K562 (cell line): ENCODE measurements at regions not wholly inside any gene's neighbourhood (a gene's known extent, or its start where the extent isn't known, plus 50 kb on each side); places are given as distances from the start of the nearest gene placed in this dataset.

Experiments used
- ATAC-seq: fragments of 200-7000 bp; cut with Tn5 transposase; 3 replicates; pipeline ENCODE4 v1.9.1; 2020; ENCODE audit warnings: moderate library complexity
- BruUV-seq: library from RNA; stranded (reverse); fragments of 400-500 nt; replicated peaks from 2 replicates; lab custom pipeline; 2021; lab: Mats Ljungman, UMichigan
- CTCF ChIA-PET: fragments of 300-600 bp; formaldehyde crosslinking; extraction: SDS; loops from one replicate; lab custom pipeline; 2021; ENCODE audit warnings: low intra/inter-chr PET ratio; lab: Yijun Ruan, JAX
- POLR2A ChIA-PET: fragments of 300-600, 350-650 bp; sonication (Branson Sonifier 250); formaldehyde crosslinking; extraction: SDS; loops from one replicate; lab custom pipeline; 2021; ENCODE audit warnings: antibody characterized with exemption, inconsistent platforms; lab: Yijun Ruan, JAX
- DNase-seq, 4 experiments: peaks; one replicate each; pipeline versions ENCODE4 v3.0.0 to v3.0.0-alpha.2; 2011 to 2018; ENCODE audit warnings: low spot score in 3 of 4, mixed read lengths in 3 of 4; ENCODE audit errors: extremely low read depth in 1 of 4
- FAIRE-seq: peaks from 2 replicates; lab custom pipeline; 2011; peaks lifted over from hg19 to GRCh38; lab: Jason Lieb, UNC
- H2AFZ ChIP-seq: 2 replicates; pipeline ENCODE4 v1.6.0; 2011; ENCODE audit warnings: low read depth, low read length, control low read depth, inconsistent platforms
- H3K27ac ChIP-seq: fragments of 200-600 bp; 3 replicates; pipeline ENCODE4 v1.8.0; 2011; ENCODE audit warnings: low read depth, mild to moderate bottlenecking, control low read depth, inconsistent platforms, low read length, moderate library complexity, mixed read lengths; ENCODE audit errors: extremely low read depth
- H3K27me3 ChIP-seq, 2 experiments: fragments of 300-600 bp in 1 of 2; 2 replicates in 1 of 2; 3 replicates in 1 of 2; pipeline versions ENCODE4 v1.6.0 to v1.8.0; 2011; ENCODE audit warnings: inconsistent platforms in 2 of 2, low read length in 2 of 2, mild to moderate bottlenecking in 1 of 2, mixed read lengths in 1 of 2, moderate library complexity in 1 of 2; ENCODE audit not compliant: control insufficient read depth in 2 of 2, insufficient read depth in 2 of 2
- H3K36me3 ChIP-seq: fragments of 300-600 bp; 3 replicates; pipeline ENCODE4 v1.8.0; 2011; ENCODE audit warnings: mild to moderate bottlenecking, low read length, inconsistent platforms; ENCODE audit not compliant: control insufficient read depth, insufficient read depth
- H3K4me1 ChIP-seq, 2 experiments: fragments of 200-600 bp in 1 of 2; replicated peaks in 1 of 2; 2 replicates in 1 of 2; 3 replicates in 1 of 2; pipeline versions ENCODE4 v1.5.1 to v1.8.0; 2011; ENCODE audit warnings: inconsistent platforms in 2 of 2, low read length in 2 of 2, mild to moderate bottlenecking in 1 of 2, mixed read lengths in 1 of 2, moderate library complexity in 1 of 2; ENCODE audit not compliant: control insufficient read depth in 2 of 2, insufficient read depth in 2 of 2
- H3K4me2 ChIP-seq: 2 replicates; pipeline ENCODE4 v1.6.1; 2011; ENCODE audit warnings: low read length, control low read depth, inconsistent platforms, mixed read lengths; ENCODE audit not compliant: insufficient read depth
- H3K4me3 ChIP-seq: fragments of 200-600 bp; sonication (generic), shearing (Covaris generic); 2 replicates; pipeline ENCODE4 v1.5.1; 2016; ENCODE audit warnings: control low read depth, inconsistent platforms
- H3K79me2 ChIP-seq: fragments of 200-600 bp; 3 replicates; pipeline ENCODE4 v1.8.0; 2011; ENCODE audit warnings: low read length, inconsistent platforms; ENCODE audit not compliant: control insufficient read depth, insufficient read depth
- H3K9ac ChIP-seq, 2 experiments: 2 replicates each; pipeline versions ENCODE4 v1.6.0 to v1.6.1; 2011; ENCODE audit warnings: low read depth in 2 of 2, low read length in 2 of 2, control low read depth in 1 of 2, inconsistent platforms in 1 of 2, mild to moderate bottlenecking in 1 of 2, mixed read lengths in 1 of 2; ENCODE audit not compliant: insufficient read depth in 1 of 2
- H3K9me1 ChIP-seq: one replicate; pipeline ENCODE4 v1.6.0; 2011; ENCODE audit warnings: inconsistent platforms, mild to moderate bottlenecking, low read length, moderate library complexity; ENCODE audit not compliant: control insufficient read depth, insufficient read depth
- H3K9me3 ChIP-seq: replicated peaks from 2 replicates; pipeline ENCODE4 v1.5.1; 2011; ENCODE audit warnings: low read depth, low read length, inconsistent platforms; ENCODE audit not compliant: control insufficient read depth, insufficient read depth
- H4K20me1 ChIP-seq: replicated peaks from 2 replicates; pipeline ENCODE4 v1.6.1; 2011; ENCODE audit warnings: low read length, inconsistent platforms, mixed read lengths; ENCODE audit not compliant: control insufficient read depth, insufficient read depth
- CBX8 ChIP-seq: fragments of 200-600 bp; sonication (generic); IDR thresholded peaks from 2 replicates; pipeline ENCODE4 v1.6.1; 2012; ENCODE audit warnings: borderline replicate concordance, mixed run types, low read depth, mild to moderate bottlenecking, moderate library complexity, mixed read lengths, low read length, control low read depth, inconsistent platforms; ENCODE audit not compliant: poor library complexity, severe bottlenecking; ENCODE audit errors: extremely low read depth
- CHD2 ChIP-seq: IDR thresholded peaks from 2 replicates; pipeline ENCODE4 v1.6.1; 2011; ENCODE audit warnings: low read depth, low read length
- CHD4 ChIP-seq: fragments of 200-600 bp; sonication (generic); IDR thresholded peaks from 3 replicates; pipeline ENCODE4 v1.6.1; 2012; ENCODE audit warnings: low read depth, mild to moderate bottlenecking, mixed read lengths, low read length, inconsistent platforms; ENCODE audit not compliant: insufficient read depth, insufficient replicate concordance, poor library complexity, severe bottlenecking
- HDAC8 ChIP-seq: fragments of 450-650 bp; IDR thresholded peaks from 2 replicates; pipeline ENCODE4 v1.6.1; 2016; ENCODE audit warnings: mild to moderate bottlenecking, missing genetic modification characterization, moderate library complexity, missing compliant biosample characterization
- NCOA4 ChIP-seq: fragments of 450-650 bp; IDR thresholded peaks from 2 replicates; pipeline ENCODE4 v1.6.1; 2018; ENCODE audit warnings: mild to moderate bottlenecking; ENCODE audit not compliant: partially characterized antibody
- NR2C1 ChIP-seq, 2 experiments: fragments of 450-650 bp; IDR thresholded peaks; 2 replicates each; pipeline ENCODE4 v1.6.1; 2017; ENCODE audit warnings: mild to moderate bottlenecking in 2 of 2, antibody characterized with exemption in 1 of 2, inconsistent platforms in 1 of 2, missing compliant biosample characterization in 1 of 2, missing genetic modification characterization in 1 of 2
- PML ChIP-seq: IDR thresholded peaks from 2 replicates; pipeline ENCODE4 v1.6.1; 2012; ENCODE audit warnings: low read length, inconsistent platforms
- SUPT5H ChIP-seq: fragments of 450-650 bp; IDR thresholded peaks from 2 replicates; pipeline ENCODE4 v1.6.1; 2016
- XRCC4 ChIP-seq: IDR thresholded peaks from one replicate; pipeline ENCODE4 v1.6.1; 2011; ENCODE audit not compliant: insufficient read depth, insufficient read length; ENCODE audit errors: extremely low read depth
- ZNF165 ChIP-seq: fragments of 250-450 bp; sonication (Bioruptor Pico); IDR thresholded peaks from 2 replicates; pipeline ENCODE4 v1.4.0; 2020; ENCODE audit warnings: borderline replicate concordance
- ZNF764 ChIP-seq: fragments of 250-450 bp; sonication (Bioruptor Pico); IDR thresholded peaks from 2 replicates; pipeline ENCODE4 v1.4.0; 2020; ENCODE audit warnings: low read depth, mild to moderate bottlenecking, moderate library complexity
- ZNF785 ChIP-seq: fragments of 250-450 bp; sonication (Bioruptor Pico); IDR thresholded peaks from 2 replicates; pipeline ENCODE4 v1.4.0; 2020; ENCODE audit warnings: mild to moderate bottlenecking
- WGBS: fragments of 100-300 bp; shearing (Covaris generic); methylation state at CpG from one replicate; pipeline ENCODE4 v1.1.6; 2016; ENCODE audit warnings: low coverage, mixed read lengths; ENCODE audit not compliant: insufficient coverage; ENCODE audit errors: missing lambda C conversion rate; 5-methylcytosine and 5-hydroxymethylcytosine counted together
- in situ Hi-C: fragments of 300-500 bp; cut with MboI; formaldehyde crosslinking; loops from 4 replicates; pipeline ENCODE4 v1.15.0; 2018; ENCODE audit warnings: inconsistent platforms, mixed read lengths
- intact Hi-C: fragments of 100-400 bp; cut with micrococcal nuclease; formaldehyde crosslinking; loops from 2 replicates; pipeline ENCODE4 v1.14.2; 2022
- TF ChIP-seq, protein P1 (sequence below), 2 experiments: fragments of 450-650 bp in 1 of 2; IDR thresholded peaks; 2 replicates each; pipeline ENCODE4 v1.6.1; 2011 to 2017; ENCODE audit warnings: low read depth in 2 of 2, antibody characterized with exemption in 1 of 2, borderline replicate concordance in 1 of 2, low read length in 1 of 2, mild to moderate bottlenecking in 1 of 2, mixed read lengths in 1 of 2; ENCODE audit not compliant: control insufficient read depth in 1 of 2

DNA sequence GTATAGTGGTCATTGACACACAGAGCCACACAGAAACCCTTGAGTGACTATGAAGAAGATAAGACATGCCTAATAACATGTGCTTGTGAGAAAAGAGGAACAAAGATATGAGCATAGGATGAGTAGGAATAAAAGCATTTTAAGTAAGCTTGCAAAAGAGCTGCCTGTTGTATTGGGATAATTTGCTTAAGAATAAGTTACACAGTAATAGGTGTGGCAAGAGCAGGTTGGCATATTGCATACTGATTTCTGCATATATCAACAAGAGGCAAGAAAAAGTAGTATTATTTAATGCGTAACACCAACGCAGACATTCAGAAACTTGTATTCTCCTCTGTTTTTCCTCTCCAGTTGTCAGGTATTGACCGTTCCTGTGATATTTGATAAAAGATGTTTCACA is 111.5 kb upstream of the UGT8 start:
- Histone ChIP-seq H3K4me1 (no peaks in the 10 kb centered on the region), H3K9ac (no peak overlapping the region), H3K4me2 (no peak overlapping the region), H3K36me3 (no peaks in the 10 kb centered on the region), H3K79me2 (no peaks in the 10 kb centered on the region), H2AFZ (no peak overlapping the region), H3K27me3 (no peaks in the 10 kb centered on the region), H3K27ac (no peak overlapping the region), H3K9me3 (no peaks in the 10 kb centered on the region), H3K9me1 (no peaks in the 10 kb centered on the region), H3K4me3 (no peak overlapping the region), H4K20me1 (no peaks in the 10 kb centered on the region)
- no TSS peak for BruUV-seq
- ChIA-PET POLR2A (no interaction called here), CTCF (no interaction called here)
- DNase-seq (no peak), FAIRE-seq (no peak), ATAC-seq (no peak)
- WGBS, result 6% methylated on average over 3 of the region's 3 CpGs
- TF ChIP-seq ZNF165, result no peak
- TF ChIP-seq SUPT5H, result no peak
- no peak for TF ChIP-seq NR2C1 (IDR thresholded peaks at IDR 0.05)
- TF ChIP-seq NR2C1 (tag; IDR thresholded peaks at IDR 0.05), result no peak
- no peak for TF ChIP-seq ZNF785 (CRISPR knock-in tag)
- in situ Hi-C loops (no loop called here), intact Hi-C loops (no loop called here)

DNA sequence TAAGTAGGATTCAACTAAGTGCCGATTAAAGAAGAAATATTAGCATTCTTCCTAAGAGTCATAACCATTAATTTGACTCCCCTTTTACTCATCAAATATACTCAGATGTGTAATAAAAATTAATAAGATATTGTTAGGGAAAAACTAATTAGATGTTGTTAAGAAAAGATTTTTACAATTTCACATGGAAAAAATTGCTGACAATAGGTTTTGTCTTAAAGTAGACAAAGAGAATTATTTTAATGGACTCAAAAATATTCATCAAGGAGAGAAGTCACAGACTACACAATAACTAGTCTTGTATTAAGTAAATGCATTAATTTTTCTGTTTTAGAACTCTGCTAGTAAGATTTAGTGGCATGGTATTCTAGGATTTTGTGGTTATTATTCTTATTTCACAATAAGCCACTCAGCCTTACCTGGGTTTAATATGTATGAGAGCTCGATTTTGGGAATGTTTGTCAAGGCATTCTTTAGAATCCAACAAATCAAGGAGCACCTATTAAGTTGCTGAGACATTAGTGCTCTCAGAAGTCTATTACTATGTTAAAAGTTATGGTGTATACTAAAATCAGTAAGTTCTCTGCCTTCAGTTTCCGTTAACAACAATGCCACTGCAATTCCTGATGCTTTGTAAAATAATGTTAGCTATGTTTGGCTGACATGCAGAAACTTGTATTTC is 110.2 kb upstream of the UGT8 start:
- Histone ChIP-seq H3K4me1 (no peaks in the 10 kb centered on the region), H4K20me1 (no peaks in the 10 kb centered on the region), H3K9me3 (no peaks in the 10 kb centered on the region), H3K4me3 (no peak overlapping the region), H3K4me2 (no peak overlapping the region), H3K79me2 (no peaks in the 10 kb centered on the region), H3K9ac (no peak overlapping the region), H3K27ac (no peak overlapping the region), H3K9me1 (no peaks in the 10 kb centered on the region), H3K36me3 (no peaks in the 10 kb centered on the region), H2AFZ (no peak overlapping the region), H3K27me3 (no peaks in the 10 kb centered on the region)
- POLR2A ChIA-PET, result no interaction called here
- CTCF ChIA-PET, result no interaction called here
- ATAC-seq (no peak), DNase-seq (no peak), FAIRE-seq (no peak)
- BruUV-seq, result no TSS peak
- intact Hi-C loops (no loop called here), in situ Hi-C loops (no loop called here)
- WGBS, result 12% methylated on average over 3 of the region's 3 CpGs
- TF ChIP-seq ZNF764 (CRISPR knock-in tag), result no peak
- no peak for TF ChIP-seq PML
- TF ChIP-seq NCOA4, result no peak
- no peak for TF ChIP-seq CBX8
- TF ChIP-seq HDAC8 (tag), result no peak
- no peak for TF ChIP-seq XRCC4
- TF ChIP-seq, protein P1, sequence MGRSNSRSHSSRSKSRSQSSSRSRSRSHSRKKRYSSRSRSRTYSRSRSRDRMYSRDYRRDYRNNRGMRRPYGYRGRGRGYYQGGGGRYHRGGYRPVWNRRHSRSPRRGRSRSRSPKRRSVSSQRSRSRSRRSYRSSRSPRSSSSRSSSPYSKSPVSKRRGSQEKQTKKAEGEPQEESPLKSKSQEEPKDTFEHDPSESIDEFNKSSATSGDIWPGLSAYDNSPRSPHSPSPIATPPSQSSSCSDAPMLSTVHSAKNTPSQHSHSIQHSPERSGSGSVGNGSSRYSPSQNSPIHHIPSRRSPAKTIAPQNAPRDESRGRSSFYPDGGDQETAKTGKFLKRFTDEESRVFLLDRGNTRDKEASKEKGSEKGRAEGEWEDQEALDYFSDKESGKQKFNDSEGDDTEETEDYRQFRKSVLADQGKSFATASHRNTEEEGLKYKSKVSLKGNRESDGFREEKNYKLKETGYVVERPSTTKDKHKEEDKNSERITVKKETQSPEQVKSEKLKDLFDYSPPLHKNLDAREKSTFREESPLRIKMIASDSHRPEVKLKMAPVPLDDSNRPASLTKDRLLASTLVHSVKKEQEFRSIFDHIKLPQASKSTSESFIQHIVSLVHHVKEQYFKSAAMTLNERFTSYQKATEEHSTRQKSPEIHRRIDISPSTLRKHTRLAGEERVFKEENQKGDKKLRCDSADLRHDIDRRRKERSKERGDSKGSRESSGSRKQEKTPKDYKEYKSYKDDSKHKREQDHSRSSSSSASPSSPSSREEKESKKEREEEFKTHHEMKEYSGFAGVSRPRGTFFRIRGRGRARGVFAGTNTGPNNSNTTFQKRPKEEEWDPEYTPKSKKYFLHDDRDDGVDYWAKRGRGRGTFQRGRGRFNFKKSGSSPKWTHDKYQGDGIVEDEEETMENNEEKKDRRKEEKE (IDR thresholded peaks at IDR 0.05; ENCODE audit: borderline replicate concordance in 1 of 2, control insufficient read depth in 1 of 2, low read depth in 2 of 2, low read length in 1 of 2), result no peak
- TF ChIP-seq CHD4, result no peak
- no peak for TF ChIP-seq CHD2
